Panc1 (cell line): ENCODE measurements at regions not wholly inside any gene's neighbourhood (a gene's known extent, or its start where the extent isn't known, plus 50 kb on each side); places are given as distances from the start of the nearest gene placed in this dataset.

Source experiments
- POLR2AphosphoS5 ChIP-seq: IDR thresholded peaks from 2 replicates; pipeline ENCODE4 v1.6.1; 2012; ENCODE audit warnings: mild to moderate bottlenecking, low read depth, low read length, moderate library complexity
- REST ChIP-seq, 2 experiments: IDR thresholded peaks; 2 replicates each; pipeline ENCODE4 v1.6.1; 2011 to 2012; ENCODE audit warnings: low read depth in 2 of 2, control low read depth in 1 of 2, low read length in 1 of 2, mild to moderate bottlenecking in 1 of 2, moderate library complexity in 1 of 2; ENCODE audit not compliant: insufficient read depth in 1 of 2
- TF ChIP-seq, protein P1 (sequence below): fragments of 450-650 bp; IDR thresholded peaks from 2 replicates; pipeline ENCODE4 v1.5.1; 2017; ENCODE audit warnings: mild to moderate bottlenecking

- TF ChIP-seq, protein P1, sequence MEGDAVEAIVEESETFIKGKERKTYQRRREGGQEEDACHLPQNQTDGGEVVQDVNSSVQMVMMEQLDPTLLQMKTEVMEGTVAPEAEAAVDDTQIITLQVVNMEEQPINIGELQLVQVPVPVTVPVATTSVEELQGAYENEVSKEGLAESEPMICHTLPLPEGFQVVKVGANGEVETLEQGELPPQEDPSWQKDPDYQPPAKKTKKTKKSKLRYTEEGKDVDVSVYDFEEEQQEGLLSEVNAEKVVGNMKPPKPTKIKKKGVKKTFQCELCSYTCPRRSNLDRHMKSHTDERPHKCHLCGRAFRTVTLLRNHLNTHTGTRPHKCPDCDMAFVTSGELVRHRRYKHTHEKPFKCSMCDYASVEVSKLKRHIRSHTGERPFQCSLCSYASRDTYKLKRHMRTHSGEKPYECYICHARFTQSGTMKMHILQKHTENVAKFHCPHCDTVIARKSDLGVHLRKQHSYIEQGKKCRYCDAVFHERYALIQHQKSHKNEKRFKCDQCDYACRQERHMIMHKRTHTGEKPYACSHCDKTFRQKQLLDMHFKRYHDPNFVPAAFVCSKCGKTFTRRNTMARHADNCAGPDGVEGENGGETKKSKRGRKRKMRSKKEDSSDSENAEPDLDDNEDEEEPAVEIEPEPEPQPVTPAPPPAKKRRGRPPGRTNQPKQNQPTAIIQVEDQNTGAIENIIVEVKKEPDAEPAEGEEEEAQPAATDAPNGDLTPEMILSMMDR = peak; percentile 91
- TF ChIP-seq POLR2AphosphoS5 = no peak
- no peak for TF ChIP-seq REST (IDR thresholded peaks at IDR 0.05; ENCODE audit: insufficient read depth in 1 of 2, low read depth in 2 of 2, low read length in 1 of 2)
Observed at GRCh38 chr5:159515909-159516415, 185.7 kb upstream of the IL12B start.
